Keratinocyte (primary cell): ENCODE measurements at regions not wholly inside any gene's neighbourhood (a gene's known extent, or its start where the extent isn't known, plus 50 kb on each side); places are given as distances from the start of the nearest gene placed in this dataset.

ENCODE experiments used
- EZH2 ChIP-seq: IDR thresholded peaks from one replicate; pipeline ENCODE4 v1.6.1; 2012; ENCODE audit warnings: inconsistent platforms, mild to moderate bottlenecking, low read length, moderate library complexity
- TF ChIP-seq, protein P1 (sequence below), 3 experiments: IDR thresholded peaks in 1 of 3; conservative IDR thresholded peaks in 1 of 3; optimal IDR thresholded peaks in 1 of 3; 2 replicates in 2 of 3; 3 replicates in 1 of 3; pipeline versions ENCODE3 to v1.5.1; 2011; ENCODE audit warnings: low read length in 3 of 3, mild to moderate bottlenecking in 3 of 3, moderate library complexity in 2 of 3, control low read depth in 1 of 3, inconsistent platforms in 1 of 3; ENCODE audit not compliant: insufficient read depth in 2 of 3; ENCODE audit errors: extremely low read depth in 1 of 3

DNA sequence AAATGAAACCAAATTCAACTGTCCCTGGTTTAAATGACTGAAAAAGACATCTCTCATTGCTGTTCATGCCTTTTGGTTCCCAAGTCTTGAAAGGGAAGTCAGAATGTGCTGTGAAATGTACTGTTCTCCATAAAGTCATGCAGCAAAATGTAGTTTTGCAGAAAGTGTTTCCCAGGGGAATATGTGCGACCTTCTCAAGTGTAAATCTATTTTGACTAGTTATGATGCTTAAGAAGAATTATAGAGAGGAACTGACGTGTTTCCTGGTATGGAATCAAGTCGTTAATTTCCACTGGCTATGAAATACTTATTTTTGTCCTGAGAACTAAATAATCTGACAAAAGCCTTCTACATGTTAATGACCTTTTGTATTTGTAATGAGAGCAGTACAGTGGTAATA lies 223.1 kb downstream of the CLCN4 start:
- TF ChIP-seq EZH2: no peak
- TF ChIP-seq, protein P1, sequence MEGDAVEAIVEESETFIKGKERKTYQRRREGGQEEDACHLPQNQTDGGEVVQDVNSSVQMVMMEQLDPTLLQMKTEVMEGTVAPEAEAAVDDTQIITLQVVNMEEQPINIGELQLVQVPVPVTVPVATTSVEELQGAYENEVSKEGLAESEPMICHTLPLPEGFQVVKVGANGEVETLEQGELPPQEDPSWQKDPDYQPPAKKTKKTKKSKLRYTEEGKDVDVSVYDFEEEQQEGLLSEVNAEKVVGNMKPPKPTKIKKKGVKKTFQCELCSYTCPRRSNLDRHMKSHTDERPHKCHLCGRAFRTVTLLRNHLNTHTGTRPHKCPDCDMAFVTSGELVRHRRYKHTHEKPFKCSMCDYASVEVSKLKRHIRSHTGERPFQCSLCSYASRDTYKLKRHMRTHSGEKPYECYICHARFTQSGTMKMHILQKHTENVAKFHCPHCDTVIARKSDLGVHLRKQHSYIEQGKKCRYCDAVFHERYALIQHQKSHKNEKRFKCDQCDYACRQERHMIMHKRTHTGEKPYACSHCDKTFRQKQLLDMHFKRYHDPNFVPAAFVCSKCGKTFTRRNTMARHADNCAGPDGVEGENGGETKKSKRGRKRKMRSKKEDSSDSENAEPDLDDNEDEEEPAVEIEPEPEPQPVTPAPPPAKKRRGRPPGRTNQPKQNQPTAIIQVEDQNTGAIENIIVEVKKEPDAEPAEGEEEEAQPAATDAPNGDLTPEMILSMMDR (optimal IDR thresholded peaks at IDR 0.05 in 1 of 3, IDR thresholded peaks at IDR 0.05 in 1 of 3, conservative IDR thresholded peaks at IDR 0.05 in 1 of 3; ENCODE audit: extremely low read depth in 1 of 3, insufficient read depth in 2 of 3, low read length in 3 of 3): no peak
